ENCODE measurements at regions not wholly inside any gene's neighbourhood (a gene's known extent, or its start where the extent isn't known, plus 50 kb on each side); places are given as distances from the start of the nearest gene placed in this dataset.

GRCh38 chr1:113275083-113275482, 115.2 kb upstream of the MAGI3 start:
- no peaks in the 10 kb centered on the region for H3K9me3 ChIP-seq (ENCODE audit: low read length)
- H4K20me1 ChIP-seq (ENCODE audit: low read length) = no peaks in the 10 kb centered on the region
- CTCF ChIA-PET = no interaction called here
- no peaks in the 10 kb centered on the region; the same call in 1 of the 2 replicates for H3K27me3 ChIP-seq (ENCODE audit: low read length)
- no TSS peak for BruUV-seq (replicated peaks)
- H3K9ac ChIP-seq (ENCODE audit: low read length) = no peak overlapping the region
- H3K4me3 ChIP-seq (ENCODE audit: low read length) = no peak overlapping the region
- no peak overlapping the region for H2AFZ ChIP-seq (ENCODE audit: low read length)
- no peaks in the 10 kb centered on the region for H3K4me1 ChIP-seq (ENCODE audit: insufficient read depth, low read length)
- DNase-seq = no peak
- TF ChIP-seq EZH2 (IDR thresholded peaks at IDR 0.05; ENCODE audit: low read length, unreplicated experiment) = no peak
- no peak for TF ChIP-seq CTCF (conservative IDR thresholded peaks at IDR 0.05; ENCODE audit: low read depth, low read length)
- no peak for TF ChIP-seq EZH2phosphoT487 (IDR thresholded peaks at IDR 0.05; ENCODE audit: borderline replicate concordance, low read length)
- no peak overlapping the region for H3K27ac ChIP-seq (ENCODE audit: low read length)
- H3K9me2 ChIP-seq (replicated peaks; ENCODE audit: low read length) = no peaks in the 10 kb centered on the region
- no peak for ATAC-seq
- no peak overlapping the region for H3K4me2 ChIP-seq (ENCODE audit: low read length)
- H3F3A ChIP-seq (ENCODE audit: low read length, unreplicated experiment) = no peaks in the 10 kb centered on the region
- POLR2A ChIA-PET (ENCODE audit: unreplicated experiment) = no interaction called here
- intact Hi-C loops (cut with micrococcal nuclease) = no loop called here
- no peaks in the 10 kb centered on the region for H3K79me2 ChIP-seq (ENCODE audit: low read length)
- H3K36me3 ChIP-seq (ENCODE audit: low read depth, low read length) = no peaks in the 10 kb centered on the region

- H3K36me3 ChIP-seq (ENCODE audit: low read depth, low read length) = no peaks in the 10 kb centered on the region
These were observed 114.6 kb upstream of the MAGI3 start for GRCh38 chr1:113275691-113276090.

GRCh38 chr1:113276507-113276906, 113.8 kb upstream of the MAGI3 start:
- no peaks in the 10 kb centered on the region for H3F3A ChIP-seq (ENCODE audit: low read length, unreplicated experiment)
- H3K9ac ChIP-seq (ENCODE audit: low read length) = no peak overlapping the region
- no peaks in the 10 kb centered on the region for H3K9me3 ChIP-seq (ENCODE audit: low read length)
- no peaks in the 10 kb centered on the region for H3K4me1 ChIP-seq (ENCODE audit: insufficient read depth, low read length)
- no peaks in the 10 kb centered on the region for H4K20me1 ChIP-seq (ENCODE audit: low read length)
- ATAC-seq (no peak), DNase-seq (no peak)
- no TSS peak for BruUV-seq (replicated peaks)
- H3K4me3 ChIP-seq (ENCODE audit: low read length) = no peak overlapping the region
- H3K9me2 ChIP-seq (replicated peaks; ENCODE audit: low read length) = no peaks in the 10 kb centered on the region
- no peak overlapping the region for H3K4me2 ChIP-seq (ENCODE audit: low read length)
- no peak overlapping the region for H2AFZ ChIP-seq (ENCODE audit: low read length)
- no peaks in the 10 kb centered on the region; the same call in 1 of the 2 replicates for H3K27me3 ChIP-seq (ENCODE audit: low read length)
- ChIA-PET POLR2A (ENCODE audit: unreplicated experiment) (no interaction called here), CTCF (no interaction called here)
- TF ChIP-seq EZH2 (IDR thresholded peaks at IDR 0.05; ENCODE audit: low read length, unreplicated experiment) = no peak
- no peak for TF ChIP-seq EZH2phosphoT487 (IDR thresholded peaks at IDR 0.05; ENCODE audit: borderline replicate concordance, low read length)
- TF ChIP-seq CTCF (conservative IDR thresholded peaks at IDR 0.05; ENCODE audit: low read depth, low read length) = no peak
- H3K79me2 ChIP-seq (ENCODE audit: low read length) = no peaks in the 10 kb centered on the region
- no peaks in the 10 kb centered on the region for H3K36me3 ChIP-seq (ENCODE audit: low read depth, low read length)
- intact Hi-C loops (cut with micrococcal nuclease) = no loop called here
- H3K27ac ChIP-seq (ENCODE audit: low read length) = no peak overlapping the region

More at GRCh38 chr1:113275691-113276090, 114.6 kb upstream of the MAGI3 start:
- no peaks in the 10 kb centered on the region for H3K79me2 ChIP-seq (ENCODE audit: low read length)
- H3K4me1 ChIP-seq (ENCODE audit: insufficient read depth, low read length) = no peaks in the 10 kb centered on the region
- no peak for TF ChIP-seq CTCF (conservative IDR thresholded peaks at IDR 0.05; ENCODE audit: low read depth, low read length)
- no peak for TF ChIP-seq EZH2 (IDR thresholded peaks at IDR 0.05; ENCODE audit: low read length, unreplicated experiment)
- no peak for TF ChIP-seq EZH2phosphoT487 (IDR thresholded peaks at IDR 0.05; ENCODE audit: borderline replicate concordance, low read length)
- no peaks in the 10 kb centered on the region for H3F3A ChIP-seq (ENCODE audit: low read length, unreplicated experiment)
- intact Hi-C loops (cut with micrococcal nuclease) = no loop called here
- DNase-seq = no peak
- H3K27me3 ChIP-seq (ENCODE audit: low read length) = no peaks in the 10 kb centered on the region; the same call in 1 of the 2 replicates
- no peaks in the 10 kb centered on the region for H3K9me2 ChIP-seq (replicated peaks; ENCODE audit: low read length)
- ChIA-PET POLR2A (ENCODE audit: unreplicated experiment) (no interaction called here), CTCF (no interaction called here)
- no peak overlapping the region for H3K4me2 ChIP-seq (ENCODE audit: low read length)
- H3K27ac ChIP-seq (ENCODE audit: low read length) = no peak overlapping the region
- BruUV-seq (replicated peaks) = no TSS peak
- H3K9me3 ChIP-seq (ENCODE audit: low read length) = no peaks in the 10 kb centered on the region
- H4K20me1 ChIP-seq (ENCODE audit: low read length) = no peaks in the 10 kb centered on the region
- H2AFZ ChIP-seq (ENCODE audit: low read length) = no peak overlapping the region
- H3K9ac ChIP-seq (ENCODE audit: low read length) = no peak overlapping the region
- H3K4me3 ChIP-seq (ENCODE audit: low read length) = no peak overlapping the region
- no peak for ATAC-seq

All from PC-3 (cell line).